ENCODE measurements at regions not wholly inside any gene's neighbourhood (a gene's known extent, or its start where the extent isn't known, plus 50 kb on each side); places are given as distances from the start of the nearest gene placed in this dataset.

GRCh38 chr5:117210796-117211195 lies 636.2 kb upstream of the SEMA6A start:
- no peak for DNase-seq (ENCODE audit: low spot score)

DNA sequence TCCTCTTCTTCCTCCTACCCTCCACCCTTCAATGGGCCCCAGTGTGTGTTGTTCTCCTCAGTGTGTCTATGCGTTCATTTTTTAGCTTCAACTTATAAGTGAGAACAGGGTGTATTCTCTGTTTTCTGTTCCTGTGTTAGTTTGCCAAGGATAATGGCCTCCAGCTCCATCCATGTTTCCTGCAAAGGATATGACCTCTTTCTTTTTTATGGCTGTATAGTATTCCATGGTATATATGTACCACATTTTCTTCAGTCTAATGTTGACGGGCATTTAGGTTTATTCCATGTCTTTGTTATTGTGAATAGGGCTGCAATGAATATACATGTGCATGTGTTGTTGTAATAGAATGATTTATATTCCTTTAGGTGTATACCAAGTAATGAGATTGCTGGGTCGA lies 634.9 kb upstream of the SEMA6A start:
- DNase-seq (ENCODE audit: low spot score) = no peak

- no peak for DNase-seq (ENCODE audit: low spot score)
Measured at GRCh38 chr5:117207088-117207668, 632.6 kb upstream of the SEMA6A start.

- DNase-seq (ENCODE audit: low spot score) = no peak
Measured at GRCh38 chr5:117205894-117206293, 631.3 kb upstream of the SEMA6A start.

GRCh38 chr5:117204926-117205869 lies 630.6 kb upstream of the SEMA6A start:
- DNase-seq (ENCODE audit: low spot score) = no peak

- no peak for DNase-seq (ENCODE audit: low spot score)
Measured at GRCh38 chr5:117204404-117204803, 629.8 kb upstream of the SEMA6A start.

GRCh38 chr5:117203584-117203983 lies 629.0 kb upstream of the SEMA6A start:
- DNase-seq (ENCODE audit: low spot score) = no peak

DNA sequence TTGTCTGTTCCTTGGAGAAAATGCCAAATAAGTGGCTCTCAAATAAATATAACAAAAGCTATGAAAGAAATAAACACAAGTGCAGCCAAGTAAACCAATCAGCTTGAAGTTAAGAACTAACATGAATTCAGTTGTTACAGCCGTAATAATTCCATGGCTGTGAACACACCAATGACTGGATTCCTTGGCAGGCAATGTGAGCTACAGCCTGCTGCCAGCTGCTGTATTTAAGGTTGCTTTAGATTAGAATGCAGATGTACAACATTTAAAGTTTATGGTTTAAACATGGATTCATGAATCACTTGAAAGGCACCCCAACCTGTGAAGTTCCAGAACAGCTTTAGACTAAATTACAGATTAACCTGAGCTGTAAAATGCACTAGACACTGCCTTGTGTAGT lies 626.4 kb upstream of the SEMA6A start:
- no peak for DNase-seq (ENCODE audit: low spot score)

- DNase-seq (ENCODE audit: low spot score) = no peak
Measured at GRCh38 chr5:117195076-117195475, 620.5 kb upstream of the SEMA6A start.

DNA sequence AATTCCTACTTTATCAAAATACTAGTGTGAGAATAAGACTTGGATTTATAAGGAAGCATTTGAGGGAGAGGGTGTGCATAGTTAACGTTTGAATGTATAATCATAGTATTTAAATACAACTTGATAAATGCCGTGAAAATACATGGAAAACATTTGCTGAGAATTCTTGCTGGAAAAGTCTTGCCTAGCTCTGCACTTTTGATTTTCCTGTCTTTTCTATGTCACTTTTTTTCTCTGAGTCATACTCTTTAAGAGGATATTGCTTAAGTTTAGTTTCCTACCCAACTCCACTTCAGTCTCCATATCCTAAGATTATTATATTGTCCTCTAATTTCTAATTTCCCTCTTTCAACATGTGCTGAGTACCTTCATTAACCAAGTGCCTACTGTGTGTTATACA lies 616.6 kb upstream of the SEMA6A start:
- no peak for DNase-seq (ENCODE audit: low spot score)

GRCh38 chr5:117189784-117190183 lies 615.2 kb upstream of the SEMA6A start:
- no peak for DNase-seq (ENCODE audit: low spot score)

- no peak for DNase-seq (ENCODE audit: low spot score)
Measured at GRCh38 chr5:117188211-117188610, 613.6 kb upstream of the SEMA6A start.

- no peak for DNase-seq (ENCODE audit: low spot score)
Measured at GRCh38 chr5:117186751-117187150, 612.1 kb upstream of the SEMA6A start.

- DNase-seq (ENCODE audit: low spot score) = no peak
Measured at GRCh38 chr5:117183326-117183725, 608.7 kb upstream of the SEMA6A start.

DNA sequence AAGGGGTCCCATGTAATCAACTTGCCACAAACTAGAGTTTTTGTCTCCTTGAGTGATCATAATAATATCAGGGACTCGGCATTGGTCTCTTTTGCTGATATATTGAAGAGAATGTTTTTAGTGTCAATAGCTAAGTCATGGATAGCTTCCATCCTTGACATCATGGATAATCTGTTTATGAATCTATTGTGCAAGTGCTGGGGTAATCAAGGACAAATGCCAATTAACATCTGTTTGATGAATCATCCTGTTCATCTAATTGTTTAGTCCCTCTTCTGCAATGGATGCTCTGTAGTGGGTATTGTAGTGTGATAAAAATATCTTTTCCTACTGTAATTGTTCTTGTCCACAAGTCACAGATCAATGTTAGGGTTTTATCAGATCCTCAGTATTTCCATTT lies 607.5 kb upstream of the SEMA6A start:
- DNase-seq (ENCODE audit: low spot score) = no peak

DNA sequence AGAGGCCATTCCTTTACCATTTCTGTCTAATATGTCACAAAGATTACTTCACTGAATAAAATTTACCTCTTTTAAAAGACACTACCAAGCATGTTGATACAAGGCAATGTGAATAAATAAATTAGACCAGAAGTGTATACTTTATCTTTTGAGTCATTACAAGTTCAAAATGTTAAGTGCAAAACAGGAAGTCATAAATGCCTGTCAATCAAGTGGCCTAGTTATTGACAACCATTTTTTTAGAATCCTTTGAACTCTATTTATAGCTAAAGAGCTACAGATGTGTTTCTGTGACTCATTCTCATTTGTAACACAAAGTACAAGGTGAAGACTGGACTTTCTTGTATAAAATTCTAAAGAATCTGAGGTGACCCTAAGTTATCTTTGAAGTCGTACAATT lies 602.7 kb upstream of the SEMA6A start:
- no peak for DNase-seq (ENCODE audit: low spot score)

- no peak for DNase-seq (ENCODE audit: low spot score)
Measured at GRCh38 chr5:117165068-117165467, 590.4 kb upstream of the SEMA6A start.

- DNase-seq (ENCODE audit: low spot score) = no peak
Measured at GRCh38 chr5:117161718-117162335, 587.2 kb upstream of the SEMA6A start.

GRCh38 chr5:117160391-117160790 lies 585.8 kb upstream of the SEMA6A start:
- DNase-seq (ENCODE audit: low spot score) = no peak

GRCh38 chr5:117149312-117149711 lies 574.7 kb upstream of the SEMA6A start:
- DNase-seq (ENCODE audit: low spot score) = no peak

- DNase-seq (ENCODE audit: low spot score) = no peak
Measured at GRCh38 chr5:117144086-117144485, 569.5 kb upstream of the SEMA6A start.

GRCh38 chr5:117143406-117143805 lies 568.8 kb upstream of the SEMA6A start:
- no peak for DNase-seq (ENCODE audit: low spot score)

- no peak for DNase-seq (ENCODE audit: low spot score)
Measured at GRCh38 chr5:117138523-117138922, 563.9 kb upstream of the SEMA6A start.

Measured in CD4-positive, alpha-beta T cell treated with Interleukin-6 at 100 ng/mL for 8 hours (primary cell).